Stimulated activated naive B cell treated with anti-CD40 and anti-IgM and Interleukin-4, amounts not matched to agents 10 μg/mL and 1 μg/mL and 100 μg/mL, for 72 hours (primary cell): ENCODE measurements at regions not wholly inside any gene's neighbourhood (a gene's known extent, or its start where the extent isn't known, plus 50 kb on each side); places are given as distances from the start of the nearest gene placed in this dataset.

Experiments
- ATAC-seq, 2 donors: fragments of 150-1000 bp; cut with Tn5 transposase; replicated peaks; 2 replicates each; pipeline ENCODE4 v1.10.0; 2021; ENCODE audit warnings: moderate library complexity in 1 of 2
- DNase-seq: peaks from one replicate; pipeline ENCODE4 v3.0.0; 2021
- H3K27ac Mint-ChIP-seq: one replicate; pipeline ENCODE4 v1.8.0; 2022; ENCODE audit warnings: mild to moderate bottlenecking, mixed read lengths
- H3K27me3 Mint-ChIP-seq, 2 donors: one replicate each; pipeline ENCODE4 v1.8.0; 2022; ENCODE audit warnings: mixed read lengths in 2 of 2
- H3K36me3 Mint-ChIP-seq, 2 donors: one replicate each; pipeline ENCODE4 v1.8.0; 2022; ENCODE audit warnings: mixed read lengths in 2 of 2, mild to moderate bottlenecking in 1 of 2
- H3K4me1 Mint-ChIP-seq, 2 donors: one replicate each; pipeline ENCODE4 v1.8.0; 2022; ENCODE audit warnings: mixed read lengths in 2 of 2, mild to moderate bottlenecking in 1 of 2
- H3K4me3 Mint-ChIP-seq, 2 donors: one replicate each; pipeline ENCODE4 v1.8.0; 2022; ENCODE audit warnings: mild to moderate bottlenecking in 2 of 2, mixed read lengths in 2 of 2, moderate library complexity in 1 of 2
- H3K9me3 Mint-ChIP-seq, 2 donors: one replicate each; pipeline ENCODE4 v1.8.0; 2022; ENCODE audit warnings: mixed read lengths in 2 of 2, mild to moderate bottlenecking in 1 of 2

DNA sequence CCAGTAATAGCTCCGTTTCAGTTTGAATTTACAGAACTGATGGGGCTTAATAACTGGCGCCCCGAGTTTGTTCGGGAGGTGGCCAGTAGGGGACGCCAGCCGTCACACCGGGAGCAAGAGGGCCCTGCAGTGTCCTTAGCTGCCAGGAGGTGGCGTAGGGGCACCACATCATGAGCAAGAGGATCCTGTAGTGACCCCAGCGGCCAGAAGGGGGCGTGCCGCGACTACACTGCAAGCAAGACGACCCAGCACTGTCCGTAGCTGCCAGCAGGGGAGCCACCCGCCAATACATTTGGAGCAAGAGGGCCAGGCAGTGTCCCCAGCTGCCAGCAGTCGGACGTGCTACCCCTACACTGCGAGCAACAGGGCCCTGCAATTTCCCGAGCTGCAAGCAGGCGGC, 663.7 kb upstream of the B3GAT1 start:
- H3K27ac Mint-ChIP-seq, result no peak overlapping the region
- no peaks in the 10 kb centered on the region for H3K4me1 Mint-ChIP-seq
- H3K27me3 Mint-ChIP-seq, result peaks cover 0 to 10% of the 10 kb centered on the region in 2 donors
- H3K9me3 Mint-ChIP-seq, result no peaks in the 10 kb centered on the region
- no peak overlapping the region for H3K4me3 Mint-ChIP-seq
- ATAC-seq (peak; percentile 45 to 61), DNase-seq (peak; percentile 32)
- H3K36me3 Mint-ChIP-seq, result no peaks in the 10 kb centered on the region

DNA sequence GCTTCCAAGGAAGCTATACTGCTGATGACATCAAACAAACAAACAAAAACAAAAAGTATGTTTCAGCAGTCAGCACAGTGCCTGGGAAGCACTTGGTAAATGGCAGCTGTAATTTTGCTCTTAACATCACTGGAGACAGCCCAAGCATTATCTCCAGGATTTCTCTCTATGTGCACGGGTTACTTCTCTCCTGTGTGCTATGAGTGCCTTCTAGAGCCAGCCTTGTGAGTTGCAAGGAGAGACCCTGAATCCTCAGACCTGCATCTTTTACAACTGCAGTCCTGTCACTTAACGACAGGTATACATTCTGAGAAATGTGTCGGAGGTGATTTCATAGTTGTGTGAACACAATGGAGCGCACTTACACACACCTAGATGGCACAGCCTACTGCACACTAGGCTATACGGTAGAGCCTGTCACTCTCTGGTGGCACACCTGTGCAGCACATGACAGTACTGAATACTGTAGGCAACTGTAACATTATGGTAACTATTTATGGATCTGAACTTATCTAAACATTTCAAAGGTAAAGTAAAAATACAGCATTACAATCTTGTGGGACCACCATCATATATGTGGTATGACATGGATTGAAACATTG, 662.5 kb upstream of the B3GAT1 start:
- H3K36me3 Mint-ChIP-seq, result no peaks in the 10 kb centered on the region
- H3K9me3 Mint-ChIP-seq, result no peaks in the 10 kb centered on the region
- no peaks in the 10 kb centered on the region for H3K4me1 Mint-ChIP-seq
- no peak for DNase-seq
- H3K27ac Mint-ChIP-seq, result no peak overlapping the region
- no peak overlapping the region for H3K4me3 Mint-ChIP-seq
- H3K27me3 Mint-ChIP-seq, result peaks cover 5 to 10% of the 10 kb centered on the region in 2 donors
- no peak for ATAC-seq

DNA sequence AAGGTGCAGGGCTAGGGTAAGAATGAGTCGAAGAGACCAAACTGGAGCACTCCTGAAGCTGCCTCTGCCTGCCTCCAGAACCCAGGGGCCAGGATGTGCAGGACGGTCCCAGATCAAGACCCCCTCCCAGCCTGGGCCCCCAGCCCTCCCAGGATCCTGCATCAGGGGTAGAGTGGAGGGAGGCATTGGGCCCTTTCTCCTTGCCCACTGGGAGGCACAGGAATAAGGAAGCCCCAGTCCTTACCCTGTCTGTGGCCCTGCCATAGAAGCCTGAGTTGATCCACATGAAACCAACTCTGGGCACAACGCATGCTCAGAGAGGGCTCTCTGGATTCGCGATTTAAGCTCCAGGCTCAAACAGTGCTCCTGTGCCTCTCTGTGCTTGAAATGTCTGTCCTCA, 661.8 kb upstream of the B3GAT1 start:
- no peak for DNase-seq
- peaks cover 5 to 10% of the 10 kb centered on the region in 2 donors for H3K27me3 Mint-ChIP-seq
- H3K36me3 Mint-ChIP-seq, result no peaks in the 10 kb centered on the region
- H3K4me3 Mint-ChIP-seq, result no peak overlapping the region
- no peaks in the 10 kb centered on the region for H3K4me1 Mint-ChIP-seq
- no peak overlapping the region for H3K27ac Mint-ChIP-seq
- ATAC-seq, result no peak
- H3K9me3 Mint-ChIP-seq, result no peaks in the 10 kb centered on the region

DNA sequence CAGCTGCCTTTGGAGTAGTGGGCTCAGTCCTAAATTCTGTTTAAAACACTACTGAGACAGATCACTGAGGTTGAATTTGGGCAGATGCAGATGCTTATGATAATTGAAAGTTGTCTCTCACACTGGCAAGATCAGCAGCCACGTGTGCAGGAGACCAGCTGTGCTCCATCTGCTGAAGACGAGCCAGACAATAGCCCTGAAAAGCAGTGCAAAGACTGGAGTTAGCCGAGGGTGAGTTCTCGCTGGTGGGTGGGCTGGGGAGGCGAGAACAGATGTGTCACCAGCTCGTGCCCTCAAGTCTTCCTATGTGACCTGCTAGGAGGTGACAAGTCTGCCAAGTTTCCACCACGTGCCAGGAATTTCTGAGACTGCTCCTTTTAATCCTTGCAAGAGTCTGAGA, 661.3 kb upstream of the B3GAT1 start:
- Mint-ChIP-seq H3K27ac (no peak overlapping the region), H3K9me3 (no peaks in the 10 kb centered on the region), H3K36me3 (no peaks in the 10 kb centered on the region), H3K4me3 (no peak overlapping the region), H3K27me3 (peaks cover 5 to 10% of the 10 kb centered on the region in 2 donors), H3K4me1 (no peaks in the 10 kb centered on the region)
- ATAC-seq (no peak), DNase-seq (no peak)

DNA sequence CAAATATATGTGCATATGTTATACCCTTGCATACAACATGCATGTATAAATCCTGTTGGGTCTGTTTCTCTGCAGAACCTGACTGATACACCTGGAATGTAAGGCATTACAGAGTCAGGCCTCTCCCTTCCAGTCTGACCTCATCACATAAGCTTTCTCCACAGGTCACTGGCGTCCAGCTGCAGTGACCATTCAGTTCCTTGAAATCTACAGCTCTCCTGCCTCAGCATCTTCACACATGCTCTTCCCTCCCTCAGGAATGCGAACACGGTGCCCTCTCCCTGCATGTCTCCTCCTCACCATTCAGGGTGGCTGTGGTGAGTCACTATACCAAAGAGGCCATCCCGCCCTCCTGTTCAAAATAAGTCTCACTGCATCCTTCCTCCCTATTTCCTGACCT, 657.8 kb upstream of the B3GAT1 start:
- no peak for ATAC-seq
- H3K27me3 Mint-ChIP-seq, result peaks cover 10 to 17% of the 10 kb centered on the region in 2 donors
- peaks cover 0 to 3% of the 10 kb centered on the region in 2 donors for H3K9me3 Mint-ChIP-seq
- H3K4me1 Mint-ChIP-seq, result no peaks in the 10 kb centered on the region
- H3K36me3 Mint-ChIP-seq, result no peaks in the 10 kb centered on the region
- H3K4me3 Mint-ChIP-seq, result no peak overlapping the region
- DNase-seq, result no peak
- no peak overlapping the region for H3K27ac Mint-ChIP-seq

DNA sequence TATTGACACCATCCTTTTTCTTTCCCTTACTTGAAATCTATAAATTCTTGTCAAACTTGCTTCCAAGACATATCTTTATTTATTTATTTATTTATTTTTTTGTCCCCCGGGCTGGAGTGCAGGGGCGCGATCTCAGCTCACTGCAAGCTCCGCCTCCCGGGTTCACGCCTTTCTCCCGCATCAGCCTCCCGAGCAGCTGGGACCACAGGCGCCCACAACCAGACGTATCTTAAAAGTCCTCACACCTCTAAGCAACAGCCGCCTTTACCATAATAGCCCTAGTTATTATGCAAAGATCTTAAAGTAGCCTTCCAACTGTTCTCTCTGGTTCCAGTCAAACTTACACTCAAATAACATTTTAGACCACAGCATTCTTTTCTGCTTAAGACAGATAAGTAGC, 657.0 kb upstream of the B3GAT1 start:
- H3K4me3 Mint-ChIP-seq, result no peak overlapping the region
- ATAC-seq, result no peak
- DNase-seq, result no peak
- H3K27me3 Mint-ChIP-seq, result peaks cover 10 to 17% of the 10 kb centered on the region in 2 donors
- H3K36me3 Mint-ChIP-seq, result no peaks in the 10 kb centered on the region
- H3K9me3 Mint-ChIP-seq, result peaks cover 0 to 3% of the 10 kb centered on the region in 2 donors
- H3K4me1 Mint-ChIP-seq, result no peaks in the 10 kb centered on the region
- H3K27ac Mint-ChIP-seq, result no peak overlapping the region

DNA sequence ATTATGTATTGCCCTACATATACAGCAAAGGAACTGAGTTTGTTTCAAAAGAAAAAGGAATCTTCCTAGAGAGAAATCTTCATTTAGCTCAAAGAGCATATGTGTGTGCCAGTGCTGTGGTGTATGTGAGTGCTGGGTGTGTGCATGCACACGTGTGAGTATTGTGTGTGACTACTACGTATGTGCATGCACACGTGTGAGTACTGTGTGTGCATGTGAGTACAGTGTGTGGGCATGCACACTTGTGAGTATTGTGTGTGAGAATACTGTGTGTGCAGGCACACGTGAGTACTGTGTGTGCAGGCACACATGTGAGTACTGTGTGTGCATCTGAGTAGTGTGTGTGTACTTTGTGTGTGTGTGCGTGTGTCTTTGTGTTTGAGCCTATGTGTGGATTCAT, 651.0 kb upstream of the B3GAT1 start:
- Mint-ChIP-seq H3K4me1 (no peaks in the 10 kb centered on the region), H3K4me3 (no peak overlapping the region), H3K27me3 (peaks cover 5 to 6% of the 10 kb centered on the region in 2 donors), H3K27ac (no peak overlapping the region), H3K36me3 (peaks cover 0 to 3% of the 10 kb centered on the region in 2 donors), H3K9me3 (peaks cover 20 to 21% of the 10 kb centered on the region in 2 donors)
- DNase-seq (no peak), ATAC-seq (no peak)

DNA sequence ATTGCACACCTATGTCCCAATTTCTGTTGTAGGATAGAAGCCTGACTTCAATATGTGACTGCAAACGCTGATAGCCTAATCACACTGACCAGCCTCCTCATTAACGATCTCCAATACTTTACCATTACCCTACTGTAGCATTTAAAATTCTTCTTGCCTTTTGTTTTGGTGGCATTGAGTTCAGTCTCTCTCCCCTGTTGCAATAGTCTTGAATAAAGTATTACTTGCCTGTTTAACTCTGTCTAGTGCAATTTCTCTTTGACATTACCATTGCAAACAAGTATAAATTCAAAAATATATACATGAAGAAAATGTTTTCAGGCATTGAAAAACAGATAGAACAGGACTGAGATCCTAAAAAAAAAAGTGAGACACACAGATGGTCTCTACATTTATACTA, 649.1 kb upstream of the B3GAT1 start:
- Mint-ChIP-seq H3K4me3 (no peak overlapping the region), H3K4me1 (no peaks in the 10 kb centered on the region), H3K9me3 (peaks cover 20 to 21% of the 10 kb centered on the region in 2 donors), H3K27ac (no peak overlapping the region), H3K36me3 (peaks cover 0 to 3% of the 10 kb centered on the region in 2 donors), H3K27me3 (no peaks in the 10 kb centered on the region)
- DNase-seq (no peak), ATAC-seq (no peak)

DNA sequence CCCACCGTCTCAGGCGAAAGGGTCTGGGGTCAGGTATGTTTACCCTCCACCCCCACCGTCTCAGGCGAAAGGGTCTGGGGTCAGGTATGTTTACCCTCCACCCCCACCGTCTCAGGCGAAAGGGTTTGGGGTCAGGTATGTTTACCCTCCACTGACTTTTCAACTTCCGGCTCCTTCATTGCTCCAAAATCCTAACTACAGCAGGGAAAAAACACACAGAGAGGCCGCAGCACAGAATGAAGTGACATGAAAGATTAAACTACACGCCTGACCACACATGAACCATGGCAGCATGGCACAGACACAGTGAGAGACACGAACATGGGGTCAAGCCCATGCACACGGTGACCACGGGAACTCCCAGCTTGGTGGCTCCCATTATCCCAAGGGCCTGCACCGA, 634.9 kb upstream of the B3GAT1 start:
- H3K36me3 Mint-ChIP-seq, result no peaks in the 10 kb centered on the region
- H3K4me1 Mint-ChIP-seq, result no peaks in the 10 kb centered on the region
- DNase-seq, result no peak
- no peak overlapping the region for H3K4me3 Mint-ChIP-seq
- no peaks in the 10 kb centered on the region for H3K9me3 Mint-ChIP-seq
- H3K27ac Mint-ChIP-seq, result no peak overlapping the region
- peaks cover 4 to 10% of the 10 kb centered on the region in 2 donors for H3K27me3 Mint-ChIP-seq
- ATAC-seq, result no peak

DNA sequence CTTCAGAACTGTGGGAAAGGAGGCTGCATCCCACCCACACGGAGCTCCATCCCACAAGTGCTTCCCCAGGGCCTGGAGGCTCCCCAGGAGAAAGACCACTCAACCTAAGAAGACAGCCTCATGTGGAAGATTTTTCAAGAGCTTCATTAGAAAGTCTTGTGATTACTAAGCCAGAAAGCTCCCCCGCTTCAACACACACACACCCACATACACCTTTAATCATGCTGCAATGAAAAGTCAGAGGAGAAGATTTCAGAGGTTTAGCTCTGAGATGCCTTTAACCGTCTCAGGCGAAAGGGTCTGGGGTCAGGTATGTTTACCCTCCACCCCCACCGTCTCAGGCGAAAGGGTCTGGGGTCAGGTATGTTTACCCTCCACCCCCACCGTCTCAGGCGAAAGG, 634.5 kb upstream of the B3GAT1 start:
- Mint-ChIP-seq H3K27ac (peak overlapping the region; percentile 14), H3K4me3 (no peak overlapping the region), H3K27me3 (peaks cover 4 to 10% of the 10 kb centered on the region in 2 donors), H3K36me3 (no peaks in the 10 kb centered on the region), H3K9me3 (no peaks in the 10 kb centered on the region), H3K4me1 (no peaks in the 10 kb centered on the region)
- ATAC-seq, result no peak
- DNase-seq, result no peak

DNA sequence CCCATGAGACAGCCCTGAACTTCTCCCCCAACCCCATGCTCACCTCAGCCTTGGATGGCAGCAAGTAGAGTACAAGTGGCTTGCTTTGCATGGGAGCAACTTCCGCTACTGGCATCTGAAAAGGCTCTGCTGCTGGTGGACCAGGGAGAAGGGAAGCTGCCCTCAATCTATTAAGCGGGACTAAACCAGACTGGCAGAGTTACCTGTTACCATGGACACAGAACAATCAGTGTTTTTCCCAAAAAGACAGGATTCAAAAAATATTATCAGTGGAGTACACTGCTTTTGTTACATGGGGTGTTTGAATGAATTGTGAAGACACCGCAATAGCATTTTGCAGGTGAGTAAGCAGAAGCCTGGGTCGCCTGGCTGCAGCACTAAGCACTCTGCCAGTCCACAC, 631.4 kb upstream of the B3GAT1 start:
- Mint-ChIP-seq H3K27me3 (peaks cover 4 to 10% of the 10 kb centered on the region in 2 donors), H3K27ac (no peak overlapping the region), H3K4me3 (no peak overlapping the region), H3K9me3 (no peaks in the 10 kb centered on the region), H3K4me1 (no peaks in the 10 kb centered on the region), H3K36me3 (no peaks in the 10 kb centered on the region)
- ATAC-seq, result no peak
- no peak for DNase-seq

DNA sequence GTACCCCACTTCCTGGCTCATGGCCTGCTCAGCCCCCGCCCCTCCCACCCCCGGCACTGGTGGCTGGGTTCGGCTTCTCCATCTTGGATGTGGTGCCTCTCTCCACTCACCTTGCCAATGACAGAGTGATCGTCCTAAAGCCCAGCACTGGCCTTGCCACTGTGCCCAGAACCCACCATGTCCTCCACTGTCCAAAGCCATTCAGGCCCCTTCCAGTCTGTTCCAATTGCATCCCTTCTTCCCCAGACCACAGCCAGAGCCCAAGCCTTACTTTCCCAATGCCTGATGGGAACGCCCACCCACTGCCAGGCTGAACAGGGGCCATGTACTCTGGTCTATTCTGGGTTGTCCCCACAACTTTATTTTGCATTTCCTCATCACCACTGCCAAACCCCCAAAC, 625.8 kb upstream of the B3GAT1 start:
- no peak for ATAC-seq

DNA sequence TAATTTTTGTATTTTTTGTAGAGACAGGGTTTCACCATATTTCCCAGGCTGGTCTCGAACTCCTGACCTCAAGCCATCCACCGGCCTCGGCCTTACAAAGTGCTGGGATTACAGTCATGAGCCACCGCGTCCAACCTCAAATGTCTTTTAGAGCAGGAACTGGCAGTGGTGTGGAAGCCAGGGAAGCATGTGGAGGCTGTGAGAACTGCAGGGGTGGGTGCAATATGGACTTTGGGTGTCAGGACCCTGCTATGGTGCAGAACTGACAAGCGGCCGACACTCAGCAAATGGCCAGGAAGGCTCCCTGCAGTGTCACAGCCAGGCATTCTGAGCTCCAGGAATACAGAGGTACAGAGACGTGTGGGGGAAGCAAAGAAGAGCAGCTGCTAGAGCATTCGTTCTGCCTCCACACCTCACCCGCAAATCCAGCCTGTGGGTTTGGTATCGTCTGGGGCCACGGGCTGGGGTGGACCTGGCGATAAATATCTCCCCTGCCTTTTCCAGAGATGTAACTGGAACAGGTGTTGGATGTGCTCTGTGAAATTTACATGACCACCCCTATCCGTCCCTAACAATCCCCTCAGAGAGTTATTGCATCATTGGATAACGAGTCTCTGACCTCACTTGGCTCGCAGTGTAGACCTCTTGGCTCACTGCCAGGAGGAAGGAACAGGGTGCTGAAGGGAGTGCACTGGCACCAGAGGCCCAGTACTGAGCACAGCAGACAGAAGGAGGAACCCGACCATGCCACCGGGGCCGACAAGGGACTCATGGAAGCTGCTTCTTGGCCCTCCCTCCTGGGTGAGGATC, 624.7 kb upstream of the B3GAT1 start:
- no peaks in the 10 kb centered on the region for H3K36me3 Mint-ChIP-seq
- H3K4me3 Mint-ChIP-seq, result no peak overlapping the region
- ATAC-seq (no peak), DNase-seq (no peak)
- H3K27ac Mint-ChIP-seq, result no peak overlapping the region
- H3K4me1 Mint-ChIP-seq, result no peaks in the 10 kb centered on the region
- H3K9me3 Mint-ChIP-seq, result peaks cover 6 to 8% of the 10 kb centered on the region in 2 donors
- H3K27me3 Mint-ChIP-seq, result peaks cover 0 to 12% of the 10 kb centered on the region in 2 donors

More for the DNA sequence above, 625.8 kb upstream of the B3GAT1 start:
- Mint-ChIP-seq H3K27ac (no peak overlapping the region), H3K36me3 (no peaks in the 10 kb centered on the region), H3K4me1 (no peaks in the 10 kb centered on the region), H3K27me3 (peaks cover 0 to 12% of the 10 kb centered on the region in 2 donors), H3K9me3 (peaks cover 6 to 8% of the 10 kb centered on the region in 2 donors), H3K4me3 (no peak overlapping the region)
- no peak for DNase-seq

DNA sequence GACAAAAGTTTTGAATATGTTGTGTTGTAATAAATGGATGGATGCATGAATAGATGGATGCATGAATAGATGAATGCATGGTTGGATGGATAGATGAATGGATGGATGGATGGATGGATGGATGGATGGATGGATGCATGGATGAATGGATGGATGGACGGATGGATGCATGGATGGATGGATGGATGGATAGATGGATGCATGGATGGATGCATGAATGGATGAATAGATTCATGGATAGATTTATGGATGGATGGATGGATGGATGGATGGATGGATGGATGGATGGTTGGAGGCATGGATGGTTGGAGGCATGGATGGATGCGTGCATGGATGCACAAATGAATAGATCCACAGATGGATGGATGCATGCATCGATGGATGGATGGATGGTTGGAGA, 623.2 kb upstream of the B3GAT1 start:
- Mint-ChIP-seq H3K4me3 (no peak overlapping the region), H3K9me3 (peaks cover 6 to 8% of the 10 kb centered on the region in 2 donors), H3K27me3 (peaks cover 0 to 12% of the 10 kb centered on the region in 2 donors), H3K27ac (no peak overlapping the region), H3K36me3 (no peaks in the 10 kb centered on the region), H3K4me1 (no peaks in the 10 kb centered on the region)
- no peak for ATAC-seq
- DNase-seq, result no peak

DNA sequence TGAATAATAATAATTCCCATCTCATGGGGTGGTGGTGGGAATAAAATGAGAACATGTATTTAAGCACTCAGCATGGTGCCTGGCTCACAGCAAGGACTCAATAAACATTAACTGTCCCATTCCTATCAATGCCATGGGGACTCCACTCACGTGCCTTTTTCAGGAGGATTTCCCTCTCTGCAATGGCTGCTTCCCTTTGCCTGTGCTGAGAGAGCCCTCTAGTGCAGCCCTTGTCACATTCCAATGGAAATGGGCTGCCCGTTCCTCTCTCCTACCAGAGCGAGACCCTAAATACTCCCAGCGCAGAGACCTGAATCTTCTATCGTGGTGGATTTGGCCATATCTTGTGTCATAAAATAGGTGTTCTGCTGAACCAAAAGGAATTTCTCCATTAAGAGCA, 621.5 kb upstream of the B3GAT1 start:
- no peak overlapping the region for H3K4me3 Mint-ChIP-seq
- H3K4me1 Mint-ChIP-seq, result no peaks in the 10 kb centered on the region
- peaks cover 6 to 8% of the 10 kb centered on the region in 2 donors for H3K9me3 Mint-ChIP-seq
- H3K36me3 Mint-ChIP-seq, result no peaks in the 10 kb centered on the region
- no peak for DNase-seq
- peaks cover 0 to 12% of the 10 kb centered on the region in 2 donors for H3K27me3 Mint-ChIP-seq
- H3K27ac Mint-ChIP-seq, result no peak overlapping the region
- ATAC-seq, result no peak
